Left colon (tissue), 2 donors: ENCODE measurements at regions not wholly inside any gene's neighbourhood (a gene's known extent, or its start where the extent isn't known, plus 50 kb on each side); places are given as distances from the start of the nearest gene placed in this dataset.
"Not testable (repeated sequence)": the region's sequence is repeated elsewhere in the genome, so short reads cannot be mapped to it uniquely, and the experiment has no call there.

Experiments
- ATAC-seq: fragments of 200-7000 bp; cut with Tn5 transposase; one replicate; pipeline ENCODE4 v1.9.1; 2020; ENCODE audit warnings: mild to moderate bottlenecking, moderate library complexity
- DNase-seq, 2 donors: peaks; one replicate each; pipeline ENCODE4 v3.0.0-alpha.2; 2020
- intact Hi-C, 2 donors: fragments of 100-400 bp; cut with DNase I in 1 of 2; cut with micrococcal nuclease in 1 of 2; formaldehyde crosslinking; loops; one replicate each; pipeline versions ENCODE4 v1.11.2 to v1.14.0; 2022; cut with DNase I, micrococcal nuclease
- donor health status: DM: no; HTN: no; CAD: no.
- donor health status: DM: yes; HTN: yes; CAD: no.

DNA sequence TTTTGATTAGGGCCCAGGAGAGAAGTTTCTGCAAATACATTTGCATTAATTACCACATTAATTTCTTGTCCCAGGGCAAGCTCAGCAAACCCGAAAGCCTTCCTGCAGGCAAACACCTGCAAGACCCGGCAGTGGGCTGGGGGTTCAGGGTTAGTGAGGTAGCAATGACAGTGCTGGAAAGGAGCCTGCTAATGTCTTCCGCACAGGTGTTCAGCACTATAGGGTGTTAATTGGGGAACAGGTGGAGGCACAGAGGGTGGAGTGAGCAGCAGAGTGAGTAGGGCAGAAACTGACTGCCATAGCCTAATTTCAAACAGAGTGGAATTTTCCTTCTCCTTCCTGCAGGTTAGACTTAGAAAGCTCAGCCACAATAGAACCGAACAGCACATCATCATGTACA, 50.9 kb upstream of the UBASH3B start:
- ATAC-seq: no peak
- intact Hi-C loops: no loop called here
- no peak for DNase-seq

DNA sequence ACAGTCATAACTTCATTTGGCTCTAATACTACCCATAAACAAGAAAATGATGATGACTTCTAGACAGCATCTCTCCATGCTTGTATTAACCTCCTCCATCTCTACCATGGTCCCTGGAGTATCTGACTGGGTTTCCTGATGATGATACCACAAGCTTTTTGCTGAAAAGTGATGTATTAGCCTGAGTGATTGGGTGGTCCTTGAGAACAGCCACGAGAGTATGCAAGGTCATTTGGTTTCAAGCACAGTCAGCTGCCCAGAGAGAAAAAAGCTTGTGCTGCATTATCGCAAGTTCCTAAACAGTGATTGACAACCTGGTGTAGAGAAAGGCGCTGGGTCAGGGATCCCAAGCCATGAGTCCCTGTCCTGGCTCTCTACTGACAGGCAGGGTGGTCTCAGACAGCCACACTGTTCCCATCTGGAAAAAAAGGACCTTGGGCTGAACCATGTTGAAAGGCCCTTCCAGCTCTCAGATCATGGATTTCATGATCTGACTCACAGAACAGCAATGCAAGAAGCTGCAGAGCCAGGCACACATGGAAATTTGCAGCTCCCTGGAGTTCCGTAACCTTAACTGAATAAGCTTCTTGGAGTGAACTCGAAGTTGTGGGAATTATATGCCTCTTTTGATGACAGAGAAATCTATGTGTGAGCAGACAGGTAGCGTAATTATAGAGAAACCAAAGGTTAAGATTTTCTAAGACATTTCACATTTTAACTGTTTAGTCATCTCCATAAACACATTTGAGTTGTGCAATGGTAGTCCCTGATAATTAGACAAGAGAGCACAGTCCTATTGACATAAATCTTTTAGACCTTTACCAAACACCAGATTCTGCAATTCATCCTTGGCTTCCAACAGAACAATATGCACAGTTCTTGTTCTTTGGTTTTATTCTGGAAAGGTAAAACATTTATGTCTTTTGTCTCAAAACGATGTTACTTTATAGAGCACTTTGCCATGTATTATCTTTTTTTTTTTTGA, 54.1 kb upstream of the UBASH3B start:
- ATAC-seq (no peak), DNase-seq (no peak)
- intact Hi-C loops: no loop called here

- intact Hi-C loops: no loop called here
- DNase-seq: no peak
- ATAC-seq: no peak
Observed at GRCh38 chr11:122600290-122600689, 55.2 kb upstream of the UBASH3B start.

DNA sequence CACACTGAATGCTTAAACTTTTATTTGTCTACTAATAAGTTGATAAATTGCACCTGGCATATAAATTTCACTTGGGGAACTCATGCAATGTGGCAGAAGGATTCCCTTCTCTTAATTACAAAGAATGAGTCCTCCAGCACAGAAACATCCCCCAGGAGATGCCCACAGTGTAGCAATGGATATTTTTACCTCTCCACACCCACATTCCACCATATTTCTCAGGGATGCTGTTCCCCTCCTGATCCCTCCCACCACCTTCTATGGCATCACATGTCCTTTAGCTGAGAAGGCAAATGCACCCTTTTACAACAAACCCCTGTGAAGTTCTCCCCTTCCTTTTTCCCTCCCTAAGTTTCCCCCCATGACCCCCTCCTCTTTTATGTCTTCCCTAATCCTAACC, 56.1 kb upstream of the UBASH3B start:
- no peak for DNase-seq
- ATAC-seq: no peak
- intact Hi-C loops: no loop called here

DNA sequence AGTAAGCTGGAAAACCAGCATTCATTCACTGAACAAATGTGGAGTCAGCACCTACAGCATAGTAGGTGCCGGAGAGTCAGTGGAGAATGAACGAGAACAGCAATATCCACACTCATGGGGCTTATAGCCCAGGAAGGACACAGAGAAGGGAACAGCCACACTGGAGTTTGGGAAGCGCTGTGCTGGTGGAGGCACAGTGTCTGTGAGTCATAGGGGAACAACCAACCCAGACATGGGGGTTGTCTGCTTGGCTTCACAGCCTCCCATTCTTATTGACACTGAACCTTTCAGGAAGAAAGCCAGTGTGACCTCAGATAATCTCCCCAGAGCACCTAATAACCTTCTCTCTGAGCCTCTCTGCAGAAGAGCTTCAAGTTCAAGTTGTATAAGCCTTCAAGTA, 56.6 kb upstream of the UBASH3B start:
- intact Hi-C loops: no loop called here
- no peak for DNase-seq
- ATAC-seq: no peak

DNA sequence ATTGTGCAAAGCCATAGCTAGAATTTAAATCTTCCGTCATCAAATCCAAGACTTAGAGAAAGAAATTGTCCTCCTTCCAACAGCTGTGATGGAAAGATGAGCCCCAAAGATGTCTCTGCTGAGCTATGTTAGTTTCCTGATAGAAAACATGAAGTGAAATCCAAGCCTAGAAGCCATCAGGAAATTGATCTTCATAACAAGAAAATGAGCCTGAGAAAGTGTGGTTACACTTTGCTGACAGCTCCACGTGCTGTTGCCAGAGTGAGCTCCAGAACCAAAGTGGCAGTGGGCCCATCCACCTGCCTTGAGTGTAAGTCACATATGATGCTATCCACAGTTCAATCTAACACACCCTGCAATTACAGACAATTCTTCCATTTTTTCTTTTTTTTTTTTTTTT, 58.0 kb upstream of the UBASH3B start:
- intact Hi-C loops: no loop called here
- ATAC-seq (no peak), DNase-seq (no peak)

DNA sequence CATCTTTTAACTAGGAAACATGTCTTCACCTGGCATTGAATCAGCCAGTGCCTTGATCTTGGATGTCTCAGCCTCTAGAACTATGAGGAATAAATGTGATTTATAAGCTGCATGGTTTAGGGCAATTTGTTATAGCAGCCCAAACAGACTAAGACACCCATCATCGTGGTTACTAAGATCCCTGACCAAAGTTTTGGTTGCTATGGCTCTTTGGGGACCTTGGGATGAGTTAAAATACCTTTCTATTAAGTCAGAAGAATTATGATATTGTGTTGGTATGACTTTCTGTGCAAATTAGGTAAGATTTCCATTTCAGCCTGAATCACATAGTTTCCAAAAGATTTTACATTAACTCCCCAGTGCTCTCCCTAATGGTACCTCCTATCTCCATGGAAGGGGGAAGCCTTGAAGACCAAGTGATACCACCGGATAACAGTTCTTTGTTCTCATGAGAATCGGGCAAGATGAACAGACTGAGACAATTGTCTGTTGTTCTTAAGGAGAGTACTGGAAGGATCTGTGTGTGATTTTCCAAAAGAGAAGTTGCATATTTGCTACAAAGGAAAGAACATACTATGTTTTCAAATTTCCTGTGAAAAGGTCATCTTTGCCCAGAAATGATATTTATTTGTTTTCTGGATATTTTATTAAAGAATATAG, 60.4 kb upstream of the UBASH3B start:
- intact Hi-C loops: no loop called here
- ATAC-seq (no peak), DNase-seq (no peak)

GRCh38 chr11:122593473-122594420, 61.8 kb upstream of the UBASH3B start:
- DNase-seq: no peak
- intact Hi-C loops: no loop called here

GRCh38 chr11:122592641-122593040, 62.9 kb upstream of the UBASH3B start:
- intact Hi-C loops: no loop called here
- ATAC-seq (no peak), DNase-seq (no peak)

More at GRCh38 chr11:122593473-122594420, 61.8 kb upstream of the UBASH3B start:
- ATAC-seq: no peak

GRCh38 chr11:122584670-122585069, 70.9 kb upstream of the UBASH3B start:
- no peak for ATAC-seq
- no peak for DNase-seq
- intact Hi-C loops: no loop called here

DNA sequence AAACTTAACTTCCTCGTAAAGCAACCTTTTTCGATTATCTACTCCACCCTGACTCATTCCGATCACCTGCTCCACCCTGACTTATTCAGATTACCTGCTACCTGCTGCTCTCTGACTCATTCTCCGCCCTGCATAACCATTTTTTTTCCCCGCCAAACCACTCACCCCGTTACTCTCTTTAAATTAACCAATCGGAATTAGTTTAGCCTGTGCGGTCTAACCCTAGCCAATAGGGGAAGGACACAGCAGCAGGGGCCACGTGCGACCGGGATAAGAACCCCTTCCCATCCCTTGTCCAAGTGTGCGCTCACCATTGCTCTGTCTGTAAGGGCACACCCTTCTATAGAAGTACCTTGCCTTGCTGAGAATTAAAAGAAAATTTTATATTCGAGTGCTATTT, 75.5 kb upstream of the UBASH3B start:
- intact Hi-C loops, ATAC-seq: not testable (repeated sequence)
- peak in 1 of 2 donors; percentile 4 for DNase-seq

GRCh38 chr11:122578171-122578825, 77.2 kb upstream of the UBASH3B start:
- DNase-seq: no peak
- intact Hi-C loops: no loop called here
- ATAC-seq: no peak

GRCh38 chr11:122572592-122572991, 82.9 kb upstream of the UBASH3B start:
- intact Hi-C loops: no loop called here
- DNase-seq (no peak), ATAC-seq (no peak)

DNA sequence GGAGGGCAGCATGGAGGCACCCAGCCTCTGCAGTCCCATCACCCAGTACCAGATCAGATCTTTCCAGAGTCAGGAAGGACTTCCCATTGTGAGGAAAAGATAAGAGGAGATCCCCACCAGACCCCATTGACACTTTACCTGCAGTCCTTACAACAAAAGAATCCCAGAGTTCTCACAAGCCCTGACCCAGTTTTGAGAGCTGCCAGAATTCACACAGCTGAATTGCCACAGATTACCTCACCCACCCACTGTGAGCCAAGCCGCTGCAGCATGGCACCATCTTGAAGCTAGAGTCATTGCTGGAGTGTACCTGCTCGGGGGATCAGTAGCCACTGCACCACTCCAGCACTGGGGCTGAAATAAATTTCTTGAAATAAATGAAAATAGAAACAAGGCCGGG, 91.8 kb upstream of the UBASH3B start:
- ATAC-seq (no peak), DNase-seq (no peak)
- intact Hi-C loops: no loop called here

DNA sequence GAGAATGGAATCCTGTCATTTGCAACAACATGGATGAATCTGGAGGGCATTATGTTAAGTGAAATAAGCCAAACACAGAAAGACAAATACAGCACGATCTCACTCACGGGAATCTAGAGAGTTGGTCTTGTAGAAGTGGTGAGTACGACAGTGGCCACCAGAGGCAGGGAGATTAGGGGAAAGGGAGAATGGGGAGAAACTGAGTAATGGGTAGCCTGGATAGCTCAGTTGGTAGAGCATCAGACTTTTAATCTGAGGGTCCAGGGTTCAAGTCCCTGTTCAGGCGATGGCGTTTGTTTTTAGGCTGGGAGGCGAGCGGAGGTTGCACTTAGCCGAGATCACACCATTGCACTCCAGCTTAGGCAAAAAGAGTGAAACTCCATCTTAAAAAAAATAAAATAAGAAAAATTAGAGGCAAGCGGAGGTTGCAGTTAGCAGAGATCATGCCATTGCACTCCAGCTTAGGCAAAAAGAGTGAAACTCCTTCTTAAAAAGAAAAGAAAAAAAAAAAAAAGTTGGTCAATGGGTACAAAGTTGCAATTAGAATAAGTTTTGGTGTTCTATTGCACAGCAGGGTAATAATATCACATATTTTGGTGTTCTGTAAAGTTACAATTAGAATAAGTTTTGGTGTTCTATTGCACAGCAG, 95.7 kb upstream of the UBASH3B start:
- no peak for ATAC-seq
- intact Hi-C loops: no loop called here
- no peak for DNase-seq

GRCh38 chr11:122559218-122559617, 96.3 kb upstream of the UBASH3B start:
- intact Hi-C loops, ATAC-seq, DNase-seq: not testable (repeated sequence)

GRCh38 chr11:122557163-122557562, 98.4 kb upstream of the UBASH3B start:
- intact Hi-C loops, ATAC-seq: not testable (repeated sequence)

GRCh38 chr11:122556605-122557004, 98.9 kb upstream of the UBASH3B start:
- peak in 1 of 2 donors; percentile 12 for DNase-seq
- ATAC-seq: no peak
- intact Hi-C loops: no loop called here

More at GRCh38 chr11:122557163-122557562, 98.4 kb upstream of the UBASH3B start:
- DNase-seq: not testable (repeated sequence)
